ENCODE measurements at regions not wholly inside any gene's neighbourhood (a gene's known extent, or its start where the extent isn't known, plus 50 kb on each side); places are given as distances from the start of the nearest gene placed in this dataset.
"Not testable (repeated sequence)": the region's sequence is repeated elsewhere in the genome, so short reads cannot be mapped to it uniquely, and the experiment has no call there.

DNA sequence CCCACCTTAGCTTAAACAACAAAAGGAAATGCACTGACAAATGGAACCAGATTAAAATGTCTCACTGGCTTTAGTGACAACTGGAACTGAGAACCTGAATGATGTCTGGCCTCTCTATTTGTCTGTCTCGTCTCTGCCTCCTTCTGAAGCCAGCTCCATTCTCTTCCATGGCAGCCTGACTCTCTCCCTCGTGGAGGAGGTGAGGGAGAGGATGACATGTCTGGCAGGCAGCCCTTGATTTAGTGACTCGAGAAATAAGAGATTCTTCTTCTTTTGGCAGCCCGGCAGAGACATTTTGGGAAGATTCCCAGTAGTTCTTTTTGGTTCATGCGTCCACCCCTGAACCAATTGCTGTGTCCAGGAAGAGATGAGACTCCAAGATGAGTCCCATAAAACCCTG, 131.7 kb downstream of the KLF5 start:
- DNase-seq (ENCODE audit: low read depth in 1 of 2, low spot score in 1 of 2) = no peak

DNA sequence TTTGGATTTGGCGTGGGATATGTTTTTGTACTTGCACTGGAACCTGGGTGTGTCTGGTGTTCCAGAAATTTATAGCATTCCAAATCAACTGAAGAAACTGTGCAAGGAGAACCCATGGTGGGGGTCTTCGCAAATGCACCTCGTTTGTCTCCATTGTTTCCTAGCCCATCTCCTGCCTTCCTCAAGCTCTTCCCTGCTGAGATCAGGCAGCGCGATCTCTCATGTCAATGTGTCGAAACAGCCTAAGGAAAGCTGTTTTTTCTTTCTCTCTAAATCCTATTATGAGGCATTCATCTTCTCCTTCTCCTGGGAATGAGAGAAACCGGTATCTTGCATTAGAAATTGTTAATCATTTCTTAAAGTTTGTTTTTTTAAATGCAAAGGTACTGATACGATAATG, 131.0 kb downstream of the KLF5 start:
- DNase-seq (ENCODE audit: low read depth in 1 of 2, low spot score in 1 of 2) = no peak

DNA sequence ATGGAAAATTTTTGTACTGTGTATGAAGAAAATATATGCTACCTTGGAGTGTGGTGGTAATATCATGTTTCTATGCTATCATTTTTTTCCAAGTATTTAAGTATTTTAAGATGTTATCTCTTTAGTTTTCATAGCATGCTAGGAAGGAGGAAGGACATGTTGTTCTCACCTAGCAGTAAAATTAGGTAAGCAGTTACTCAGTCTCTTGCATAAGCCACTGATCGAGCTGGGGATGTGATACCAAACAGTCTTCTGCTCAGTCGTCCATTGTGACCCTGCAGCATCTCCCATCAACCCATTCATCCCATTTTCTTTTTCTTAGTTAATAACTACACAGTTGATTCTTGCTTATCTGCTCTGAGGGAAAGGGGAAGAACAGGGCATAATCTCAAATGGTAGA, 130.6 kb downstream of the KLF5 start:
- no peak for DNase-seq (ENCODE audit: low read depth in 1 of 2, low spot score in 1 of 2)

- no peak for DNase-seq (ENCODE audit: low read depth in 1 of 2, low spot score in 1 of 2)
Observed at GRCh38 chr13:73187106-73187505, 128.3 kb downstream of the KLF5 start.

DNA sequence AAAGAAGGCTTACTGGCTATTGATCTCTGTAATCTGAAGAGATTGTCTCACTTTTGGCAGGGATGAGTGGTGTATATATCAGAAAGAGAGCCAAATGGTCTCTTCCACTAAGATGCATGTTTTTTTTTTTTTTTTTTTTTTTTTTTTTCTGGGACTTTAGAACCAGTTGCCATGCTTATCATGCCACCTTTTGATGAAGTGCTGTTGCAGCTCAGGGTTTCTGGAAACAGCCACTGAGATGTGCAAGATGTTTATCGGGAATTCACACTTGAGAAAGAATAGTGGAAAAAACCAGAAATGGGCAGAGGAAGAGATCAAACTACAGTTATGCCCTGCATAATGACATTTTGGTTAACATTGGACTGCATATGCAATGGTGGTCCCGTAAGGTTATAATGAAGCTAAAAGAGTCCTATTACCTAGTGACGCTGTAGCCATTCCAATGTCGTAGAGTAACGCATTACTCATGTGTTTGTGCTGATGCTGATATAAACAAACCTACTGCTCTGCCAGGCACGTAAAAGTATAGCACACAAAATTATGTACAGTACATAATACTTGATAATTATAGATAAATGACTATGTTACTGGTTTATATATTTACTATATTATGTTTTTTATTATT, 121.0 kb downstream of the KLF5 start:
- no peak for DNase-seq (ENCODE audit: low read depth in 1 of 2, low spot score in 1 of 2)

- no peak for DNase-seq (ENCODE audit: low read depth in 1 of 2, low spot score in 1 of 2)
Observed at GRCh38 chr13:73177916-73178565, 119.2 kb downstream of the KLF5 start.

DNA sequence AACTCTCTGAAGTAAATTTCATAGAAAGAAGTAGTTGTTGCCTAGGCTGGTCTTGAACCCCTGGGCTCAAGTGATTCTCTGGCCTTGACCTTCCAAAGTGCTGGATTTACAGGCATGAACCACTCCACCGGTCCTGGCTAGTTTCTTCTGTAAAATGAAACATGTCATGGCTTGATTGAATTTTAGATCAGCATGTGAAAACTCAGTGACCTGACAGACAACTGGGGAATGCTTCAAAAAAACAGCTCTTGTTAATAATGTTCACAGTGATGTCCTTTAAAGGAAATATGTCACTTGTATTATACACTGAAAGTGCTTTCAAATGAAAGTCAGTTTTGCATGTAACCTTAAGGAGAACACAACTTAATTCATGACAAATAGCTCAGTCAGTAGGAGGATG, 118.2 kb downstream of the KLF5 start:
- DNase-seq (ENCODE audit: low read depth in 1 of 2, low spot score in 1 of 2) = no peak

DNA sequence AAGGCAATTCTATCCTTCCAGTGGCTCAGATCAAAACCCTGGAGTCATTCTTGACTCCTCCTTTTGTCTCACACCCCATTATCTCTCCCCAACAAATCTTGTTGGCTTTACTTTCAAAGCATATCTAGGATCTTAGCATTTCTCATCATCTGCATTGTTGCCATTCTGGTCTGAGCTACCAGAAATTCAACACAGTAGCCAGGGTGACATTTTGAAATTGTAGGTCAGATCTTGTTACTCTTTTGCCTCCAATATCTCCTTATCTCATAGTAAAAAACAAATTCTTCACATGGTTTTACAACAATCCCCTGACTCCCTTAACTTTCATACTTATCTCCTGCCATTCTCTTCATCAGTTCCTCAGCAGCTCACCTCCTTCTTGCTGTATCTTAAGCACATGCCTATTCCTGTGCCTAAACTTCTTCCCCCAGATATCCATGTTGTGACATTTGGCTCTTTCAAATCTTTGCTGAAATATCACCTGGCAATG, 115.8 kb downstream of the KLF5 start:
- no peak for DNase-seq (ENCODE audit: low read depth in 1 of 2, low spot score in 1 of 2)

GRCh38 chr13:73173279-73173811, 114.5 kb downstream of the KLF5 start:
- no peak for DNase-seq (ENCODE audit: low read depth in 1 of 2, low spot score in 1 of 2)

- no peak for DNase-seq (ENCODE audit: low read depth in 1 of 2, low spot score in 1 of 2)
Observed at GRCh38 chr13:73171926-73172325, 113.1 kb downstream of the KLF5 start.

- no peak for DNase-seq (ENCODE audit: low read depth in 1 of 2, low spot score in 1 of 2)
Observed at GRCh38 chr13:73171271-73171682, 112.5 kb downstream of the KLF5 start.

- DNase-seq (ENCODE audit: low read depth in 1 of 2, low spot score in 1 of 2) = no peak
Observed at GRCh38 chr13:73169971-73170370, 111.2 kb downstream of the KLF5 start.

GRCh38 chr13:73168953-73169401, 110.2 kb downstream of the KLF5 start:
- DNase-seq (ENCODE audit: low read depth in 1 of 2, low spot score in 1 of 2) = no peak

- no peak for DNase-seq (ENCODE audit: low read depth in 1 of 2, low spot score in 1 of 2)
Observed at GRCh38 chr13:73168226-73168952, 109.6 kb downstream of the KLF5 start.

GRCh38 chr13:73167028-73167820, 108.4 kb downstream of the KLF5 start:
- no peak for DNase-seq (ENCODE audit: low read depth in 1 of 2, low spot score in 1 of 2)

DNA sequence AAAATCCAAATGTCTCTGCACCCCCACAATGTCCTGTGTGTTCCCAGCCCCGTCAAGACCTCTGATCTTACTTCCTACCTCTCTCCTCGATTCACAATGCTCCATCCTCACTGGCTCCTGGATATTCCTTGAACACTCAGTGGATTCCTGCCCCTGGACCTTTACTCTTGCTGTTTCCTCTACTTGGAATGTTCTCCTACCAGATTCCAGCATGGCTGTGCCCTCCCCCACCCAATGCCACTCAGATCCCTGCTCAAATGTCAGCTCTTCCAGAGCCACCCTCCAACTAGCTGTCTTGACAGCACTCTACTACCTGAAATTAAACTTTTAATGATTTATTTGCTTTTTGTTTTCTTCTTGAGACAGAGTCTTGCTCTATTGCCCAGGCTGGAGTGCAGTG, 107.4 kb downstream of the KLF5 start:
- DNase-seq (ENCODE audit: low read depth in 1 of 2, low spot score in 1 of 2) = no peak

GRCh38 chr13:73162912-73163911, 104.4 kb downstream of the KLF5 start:
- DNase-seq (ENCODE audit: low read depth in 1 of 2, low spot score in 1 of 2) = no peak

DNA sequence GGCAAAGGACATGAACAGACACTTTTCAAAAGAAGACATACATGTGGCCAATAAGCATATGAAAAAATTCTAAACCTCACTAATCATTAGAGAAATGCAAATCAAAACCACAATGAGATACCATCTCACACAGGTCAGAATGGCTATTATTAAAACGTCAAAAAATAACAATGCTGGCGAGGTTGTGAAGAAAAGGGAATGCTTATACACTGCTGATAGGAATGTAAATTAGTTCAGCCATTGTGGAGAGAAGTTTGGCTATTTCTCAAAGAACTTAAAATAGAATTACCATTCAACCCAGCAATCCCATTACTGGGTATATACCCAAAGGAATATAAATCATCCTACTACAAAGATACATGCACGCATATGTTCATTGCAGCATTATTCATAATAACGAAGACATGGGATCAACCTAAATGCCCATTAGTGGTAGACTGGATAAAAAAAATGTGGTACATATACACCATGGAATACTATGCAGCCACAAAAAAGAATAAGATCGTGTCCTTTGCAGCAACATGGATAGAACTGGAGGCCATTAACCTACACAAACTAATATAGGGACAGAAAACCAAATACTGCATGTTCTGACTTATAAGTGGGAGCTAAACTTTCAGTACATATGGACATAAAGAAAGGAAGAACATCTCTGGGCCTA, 101.7 kb downstream of the KLF5 start:
- not testable (repeated sequence) for DNase-seq (ENCODE audit: low read depth in 1 of 2, low spot score in 1 of 2)

DNA sequence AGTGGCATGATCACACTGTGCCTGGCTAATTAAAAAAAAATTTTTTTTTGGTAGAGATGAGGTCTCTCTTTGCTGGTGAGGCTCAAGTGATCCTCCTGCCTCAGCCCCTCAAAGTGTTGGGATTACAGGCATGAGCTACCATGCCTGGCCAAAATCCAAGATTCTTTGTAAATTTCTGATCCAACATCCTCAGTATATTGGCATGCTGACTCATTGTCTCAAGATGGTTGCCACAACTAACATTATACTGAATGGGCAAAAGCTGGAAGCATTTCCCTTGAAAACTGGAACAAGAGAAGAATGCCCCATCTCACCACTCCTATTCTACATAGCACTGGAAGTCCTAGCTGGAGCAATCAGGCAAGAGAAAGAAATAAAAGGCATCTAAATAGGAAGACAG, 100.0 kb downstream of the KLF5 start:
- DNase-seq (ENCODE audit: low read depth in 1 of 2, low spot score in 1 of 2) = no peak
